A673 (cell line): ENCODE measurements at regions not wholly inside any gene's neighbourhood (a gene's known extent, or its start where the extent isn't known, plus 50 kb on each side); places are given as distances from the start of the nearest gene placed in this dataset.

Source experiments
- EZH2 ChIP-seq: fragments of 200-600 bp; sonication (generic); IDR thresholded peaks from 2 replicates; pipeline ENCODE4 v1.6.1; 2017; ENCODE audit warnings: borderline replicate concordance, low read depth, mild to moderate bottlenecking, mixed read lengths, antibody characterized with exemption, low read length; ENCODE audit not compliant: poor library complexity, severe bottlenecking
- TF ChIP-seq, protein P1 (sequence below): fragments of 300-800, 200-600 bp; sonication (generic); conservative IDR thresholded peaks from 2 replicates; pipeline ENCODE4 v1.5.1; 2017; ENCODE audit warnings: low read depth, mild to moderate bottlenecking, antibody characterized with exemption, low read length, moderate library complexity, mixed read lengths

DNA sequence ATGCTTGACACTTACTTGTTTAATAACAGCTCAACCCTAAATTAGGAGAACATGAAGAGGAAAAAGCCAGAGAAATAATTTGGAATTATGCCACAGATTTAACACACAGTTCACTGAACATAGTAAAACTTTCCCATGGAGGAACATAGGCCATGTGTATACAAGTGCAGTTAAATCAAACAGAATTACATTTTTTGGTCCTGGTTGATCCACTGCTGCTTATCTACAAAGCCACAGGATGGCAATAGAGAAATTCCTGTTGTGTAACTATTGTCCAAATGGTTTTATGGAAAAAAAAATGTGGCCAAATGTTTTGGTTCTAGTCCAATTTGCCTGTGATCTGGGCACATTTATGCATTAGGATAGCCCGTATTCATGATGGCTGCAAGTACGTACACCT lies 136.8 kb downstream of the ALDH8A1 start:
- TF ChIP-seq, protein P1, sequence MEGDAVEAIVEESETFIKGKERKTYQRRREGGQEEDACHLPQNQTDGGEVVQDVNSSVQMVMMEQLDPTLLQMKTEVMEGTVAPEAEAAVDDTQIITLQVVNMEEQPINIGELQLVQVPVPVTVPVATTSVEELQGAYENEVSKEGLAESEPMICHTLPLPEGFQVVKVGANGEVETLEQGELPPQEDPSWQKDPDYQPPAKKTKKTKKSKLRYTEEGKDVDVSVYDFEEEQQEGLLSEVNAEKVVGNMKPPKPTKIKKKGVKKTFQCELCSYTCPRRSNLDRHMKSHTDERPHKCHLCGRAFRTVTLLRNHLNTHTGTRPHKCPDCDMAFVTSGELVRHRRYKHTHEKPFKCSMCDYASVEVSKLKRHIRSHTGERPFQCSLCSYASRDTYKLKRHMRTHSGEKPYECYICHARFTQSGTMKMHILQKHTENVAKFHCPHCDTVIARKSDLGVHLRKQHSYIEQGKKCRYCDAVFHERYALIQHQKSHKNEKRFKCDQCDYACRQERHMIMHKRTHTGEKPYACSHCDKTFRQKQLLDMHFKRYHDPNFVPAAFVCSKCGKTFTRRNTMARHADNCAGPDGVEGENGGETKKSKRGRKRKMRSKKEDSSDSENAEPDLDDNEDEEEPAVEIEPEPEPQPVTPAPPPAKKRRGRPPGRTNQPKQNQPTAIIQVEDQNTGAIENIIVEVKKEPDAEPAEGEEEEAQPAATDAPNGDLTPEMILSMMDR, result no peak
- no peak for TF ChIP-seq EZH2
